ENCODE measurements at regions not wholly inside any gene's neighbourhood (a gene's known extent, or its start where the extent isn't known, plus 50 kb on each side); places are given as distances from the start of the nearest gene placed in this dataset.

GRCh38 chr3:78004571-78004970 is 964.7 kb downstream of the ROBO2 start:
- in situ Hi-C loops (cut with MboI; ENCODE audit: low pct_ligation_motif_present in 1 of 4, low pct_unique_long_range_greater_than_20kb in 1 of 4, low sequenced_read_pairs in 3 of 4): no loop called here
- Histone ChIP-seq H3K27ac (no peak overlapping the region), H3K4me3 (no peak overlapping the region), H3K9me3 (no peaks in the 10 kb centered on the region), H3K4me1 (no peaks in the 10 kb centered on the region), H3K36me3 (no peaks in the 10 kb centered on the region), H3K27me3 (no peaks in the 10 kb centered on the region)
- 50% methylated on average over 2 of the region's 2 CpGs for WGBS, 2 donors (ENCODE audit: low coverage in 1 of 2)
- no peak for DNase-seq
- TF ChIP-seq EP300 (IDR thresholded peaks at IDR 0.05; ENCODE audit: low read depth) (no peak), POLR2AphosphoS5 (IDR thresholded peaks at IDR 0.05) (no peak), POLR2A (IDR thresholded peaks at IDR 0.05) (no peak), CTCF (IDR thresholded peaks at IDR 0.05) (no peak)
- intact Hi-C loops (cut with DNase I; ENCODE audit: low total_unique reads): no loop called here

- no peak overlapping the region for H3K27ac ChIP-seq
- intact Hi-C loops (cut with DNase I; ENCODE audit: low total_unique reads) (no loop called here), in situ Hi-C loops (cut with MboI; ENCODE audit: low pct_ligation_motif_present in 1 of 4, low pct_unique_long_range_greater_than_20kb in 1 of 4, low sequenced_read_pairs in 3 of 4) (no loop called here)
- no peaks in the 10 kb centered on the region for H3K4me1 ChIP-seq
- H3K27me3 ChIP-seq: no peaks in the 10 kb centered on the region
- TF ChIP-seq EP300 (IDR thresholded peaks at IDR 0.05; ENCODE audit: low read depth): no peak
- TF ChIP-seq POLR2AphosphoS5 (IDR thresholded peaks at IDR 0.05): no peak
- TF ChIP-seq POLR2A (IDR thresholded peaks at IDR 0.05): no peak
- no peak for TF ChIP-seq CTCF (IDR thresholded peaks at IDR 0.05)
- no peak overlapping the region for H3K4me3 ChIP-seq
- no peak for DNase-seq
- 80 to 100% methylated on average over 1 of the region's 1 CpG for WGBS, 2 donors (ENCODE audit: low coverage in 1 of 2)
- H3K36me3 ChIP-seq: no peaks in the 10 kb centered on the region
- no peaks in the 10 kb centered on the region for H3K9me3 ChIP-seq
Measured at GRCh38 chr3:78013653-78014052, 973.8 kb downstream of the ROBO2 start.

- intact Hi-C loops (cut with DNase I; ENCODE audit: low total_unique reads): no loop called here
Measured at GRCh38 chr3:78015856-78016255, 976.0 kb downstream of the ROBO2 start.

GRCh38 chr3:78021710-78022109 is 981.8 kb downstream of the ROBO2 start:
- no peak for TF ChIP-seq POLR2A (IDR thresholded peaks at IDR 0.05)
- TF ChIP-seq CTCF (IDR thresholded peaks at IDR 0.05): no peak
- TF ChIP-seq EP300 (IDR thresholded peaks at IDR 0.05; ENCODE audit: low read depth): no peak
- TF ChIP-seq POLR2AphosphoS5 (IDR thresholded peaks at IDR 0.05): no peak
- WGBS, 2 donors (ENCODE audit: low coverage in 1 of 2): 76 to 78% methylated on average over 3 of the region's 3 CpGs
- Histone ChIP-seq H3K9me3 (no peaks in the 10 kb centered on the region), H3K36me3 (no peaks in the 10 kb centered on the region), H3K4me1 (no peaks in the 10 kb centered on the region), H3K27me3 (no peaks in the 10 kb centered on the region), H3K4me3 (no peak overlapping the region), H3K27ac (no peak overlapping the region)
- intact Hi-C loops (cut with DNase I; ENCODE audit: low total_unique reads): no loop called here
- DNase-seq: no peak
- in situ Hi-C loops (cut with MboI; ENCODE audit: low pct_ligation_motif_present in 1 of 4, low pct_unique_long_range_greater_than_20kb in 1 of 4, low sequenced_read_pairs in 3 of 4): no loop called here

More at GRCh38 chr3:78015856-78016255, 976.0 kb downstream of the ROBO2 start:
- 62 to 64% methylated on average over 1 of the region's 1 CpG for WGBS, 2 donors (ENCODE audit: low coverage in 1 of 2)
- no peak overlapping the region for H3K27ac ChIP-seq
- DNase-seq: no peak
- H3K9me3 ChIP-seq: no peaks in the 10 kb centered on the region
- no peak overlapping the region for H3K4me3 ChIP-seq
- H3K4me1 ChIP-seq: no peaks in the 10 kb centered on the region
- in situ Hi-C loops (cut with MboI; ENCODE audit: low pct_ligation_motif_present in 1 of 4, low pct_unique_long_range_greater_than_20kb in 1 of 4, low sequenced_read_pairs in 3 of 4): no loop called here
- no peaks in the 10 kb centered on the region for H3K36me3 ChIP-seq
- no peak for TF ChIP-seq POLR2A (IDR thresholded peaks at IDR 0.05)
- TF ChIP-seq CTCF (IDR thresholded peaks at IDR 0.05): no peak
- no peak for TF ChIP-seq POLR2AphosphoS5 (IDR thresholded peaks at IDR 0.05)
- no peak for TF ChIP-seq EP300 (IDR thresholded peaks at IDR 0.05; ENCODE audit: low read depth)
- H3K27me3 ChIP-seq: no peaks in the 10 kb centered on the region

Data from transverse colon (tissue), 4 donors.